Esophagus muscularis mucosa (tissue), 4 donors: ENCODE measurements at regions not wholly inside any gene's neighbourhood (a gene's known extent, or its start where the extent isn't known, plus 50 kb on each side); places are given as distances from the start of the nearest gene placed in this dataset.
"Not testable (repeated sequence)": the region's sequence is repeated elsewhere in the genome, so short reads cannot be mapped to it uniquely, and the experiment has no call there.

Source experiments
- DNase-seq: peaks from one replicate; pipeline ENCODE4 v3.0.0-alpha.2; 2017; ENCODE audit errors: extremely low spot score
- H3K27ac ChIP-seq, 4 donors: fragments of 200-600 bp; sonication (generic); replicated peaks in 1 of 4; 1 replicate in 3 of 4; 2 replicates in 1 of 4; pipeline ENCODE4 v1.5.1; 2016 to 2019; ENCODE audit warnings: mild to moderate bottlenecking in 1 of 4
- H3K27me3 ChIP-seq, 4 donors: fragments of 200-600 bp; sonication (generic); one replicate each; pipeline versions ENCODE4 v1.5.1 to v1.6.0; 2016 to 2019
- H3K36me3 ChIP-seq, 4 donors: fragments of 200-600 bp; sonication (generic); one replicate each; pipeline ENCODE4 v1.5.1; 2016 to 2019
- H3K4me1 ChIP-seq, 4 donors: fragments of 200-600 bp; sonication (generic); one replicate each; pipeline ENCODE4 v1.5.1; 2016 to 2019
- H3K4me3 ChIP-seq, 4 donors: fragments of 200-600 bp; sonication (generic); 1 replicate in 2 of 4; 2 replicates in 2 of 4; pipeline ENCODE4 v1.5.1; 2016 to 2019; ENCODE audit warnings: mild to moderate bottlenecking in 4 of 4, moderate library complexity in 1 of 4
- H3K9me3 ChIP-seq, 4 donors: fragments of 200-600 bp; sonication (generic); 1 replicate in 3 of 4; 2 replicates in 1 of 4; pipeline ENCODE4 v1.5.1; 2016 to 2019
- CTCF ChIP-seq, 3 experiments: fragments of 200-600 bp in 2 of 3; fragments of 450-650 bp in 1 of 3; sonication (generic) in 2 of 3; IDR thresholded peaks; one replicate each; pipeline ENCODE4 v1.5.1; 2017 to 2019; ENCODE audit warnings: antibody characterized with exemption in 3 of 3, mild to moderate bottlenecking in 2 of 3, moderate library complexity in 1 of 3
- EP300 ChIP-seq: sonication (generic); formaldehyde crosslinking; IDR thresholded peaks from one replicate; pipeline ENCODE4 v1.6.1; 2017; ENCODE audit warnings: antibody characterized with exemption
- POLR2A ChIP-seq: fragments of 450-650 bp; IDR thresholded peaks from one replicate; pipeline ENCODE4 v1.6.1; 2017; ENCODE audit warnings: antibody characterized with exemption, moderate library complexity, mild to moderate bottlenecking, low read depth
- POLR2AphosphoS5 ChIP-seq, 2 donors: sonication (generic); formaldehyde crosslinking; IDR thresholded peaks; one replicate each; pipeline ENCODE4 v1.6.1; 2017; ENCODE audit warnings: antibody characterized with exemption in 2 of 2
- WGBS: methylation state at CpG from one replicate; pipeline ENCODE4 v1.1.5; 2018; 5-methylcytosine and 5-hydroxymethylcytosine counted together
- intact Hi-C: fragments of 100-400 bp; cut with DNase I; formaldehyde crosslinking; loops from one replicate; pipeline ENCODE4 v1.15.1; 2023

- Histone ChIP-seq H3K27ac (no peak overlapping the region), H3K4me1 (no peaks in the 10 kb centered on the region), H3K36me3 (no peaks in the 10 kb centered on the region), H3K4me3 (no peak overlapping the region), H3K27me3 (no peaks in the 10 kb centered on the region), H3K9me3 (no peaks in the 10 kb centered on the region)
- no peak for TF ChIP-seq EP300
- no peak for TF ChIP-seq POLR2AphosphoS5 (IDR thresholded peaks at IDR 0.05)
- TF ChIP-seq POLR2A, result no peak
- no peak for TF ChIP-seq CTCF (IDR thresholded peaks at IDR 0.05)
- intact Hi-C loops, result no loop called here
- DNase-seq, result no peak
- 83% methylated on average over 1 of the region's 1 CpG for WGBS
These were observed 186.8 kb downstream of the FRK start for GRCh38 chr6:115873901-115874300.

DNA sequence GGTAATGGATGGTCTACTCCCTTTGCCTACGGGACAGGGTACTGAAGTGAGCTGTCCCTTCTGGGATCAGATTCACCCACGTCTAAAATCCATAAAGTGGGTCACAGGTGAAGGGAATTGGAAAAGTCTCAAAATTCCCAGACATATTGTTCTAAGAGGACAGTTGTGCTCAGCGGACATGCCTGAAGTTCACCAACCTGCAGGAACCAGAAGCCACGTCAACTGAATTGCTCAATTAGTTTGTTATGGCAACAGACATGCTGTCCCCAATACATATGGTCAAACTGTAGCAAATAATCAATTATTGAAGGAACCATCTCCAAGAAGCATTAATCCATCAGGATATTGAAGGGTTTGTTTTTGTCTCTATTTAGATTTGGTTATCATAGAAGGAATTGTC is 190.2 kb downstream of the FRK start:
- WGBS, result 81% methylated on average over 4 of the region's 4 CpGs
- Histone ChIP-seq H3K4me3 (no peak overlapping the region), H3K36me3 (no peaks in the 10 kb centered on the region), H3K27me3 (no peaks in the 10 kb centered on the region), H3K27ac (no peak overlapping the region), H3K9me3 (no peaks in the 10 kb centered on the region), H3K4me1 (no peaks in the 10 kb centered on the region)
- TF ChIP-seq POLR2A, result no peak
- TF ChIP-seq EP300, result no peak
- TF ChIP-seq CTCF (IDR thresholded peaks at IDR 0.05), result no peak
- no peak for TF ChIP-seq POLR2AphosphoS5 (IDR thresholded peaks at IDR 0.05)
- intact Hi-C loops, result no loop called here
- no peak for DNase-seq

DNA sequence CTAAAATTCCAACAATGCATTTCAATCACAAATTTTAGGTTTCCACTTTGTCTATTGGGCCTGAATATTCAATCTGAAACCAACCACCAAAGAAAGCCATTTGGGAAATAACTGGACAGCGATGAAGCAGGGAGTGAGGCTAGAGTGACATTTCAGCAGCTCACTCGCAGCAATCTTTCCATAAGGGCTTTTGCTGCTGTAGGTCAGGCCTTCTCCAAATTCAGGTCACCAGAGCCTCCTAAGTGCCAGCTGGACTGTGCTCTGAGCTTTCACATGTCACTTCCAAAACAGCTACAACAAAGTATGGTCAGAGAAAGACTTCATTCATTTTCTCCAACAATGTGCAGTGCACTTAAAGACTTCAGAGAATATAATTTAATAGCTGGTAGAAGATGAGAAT is 194.8 kb downstream of the FRK start:
- H3K27me3 ChIP-seq, result no peaks in the 10 kb centered on the region
- no peak overlapping the region for H3K27ac ChIP-seq
- TF ChIP-seq EP300, result no peak
- no peak for TF ChIP-seq POLR2AphosphoS5 (IDR thresholded peaks at IDR 0.05)
- TF ChIP-seq CTCF (IDR thresholded peaks at IDR 0.05), result no peak
- no peak for TF ChIP-seq POLR2A
- H3K36me3 ChIP-seq, result no peaks in the 10 kb centered on the region
- DNase-seq, result no peak
- no peaks in the 10 kb centered on the region for H3K4me1 ChIP-seq
- WGBS, result 87% methylated on average over 2 of the region's 2 CpGs
- intact Hi-C loops, result no loop called here
- no peaks in the 10 kb centered on the region for H3K9me3 ChIP-seq
- H3K4me3 ChIP-seq, result no peak overlapping the region

GRCh38 chr6:115863211-115863610 is 197.5 kb downstream of the FRK start:
- no peak overlapping the region for H3K4me3 ChIP-seq
- no peaks in the 10 kb centered on the region for H3K27me3 ChIP-seq
- no peak overlapping the region for H3K27ac ChIP-seq
- no peak for TF ChIP-seq POLR2AphosphoS5 (IDR thresholded peaks at IDR 0.05)
- no peak for TF ChIP-seq EP300
- no peak for DNase-seq
- no peaks in the 10 kb centered on the region for H3K4me1 ChIP-seq
- H3K36me3 ChIP-seq, result no peaks in the 10 kb centered on the region
- H3K9me3 ChIP-seq, result peaks cover 0 to 4% (median 0%) of the 10 kb centered on the region in 4 donors
- intact Hi-C loops, result no loop called here

- H3K27me3 ChIP-seq, intact Hi-C loops, H3K36me3 ChIP-seq, DNase-seq, H3K27ac ChIP-seq, H3K4me3 ChIP-seq, H3K4me1 ChIP-seq, H3K9me3 ChIP-seq: not testable (repeated sequence)
- 59% methylated on average over 2 of the region's 2 CpGs for WGBS
These were observed 199.0 kb downstream of the FRK start for GRCh38 chr6:115861658-115862057.

- H3K27ac ChIP-seq, intact Hi-C loops, H3K36me3 ChIP-seq, H3K4me3 ChIP-seq, H3K27me3 ChIP-seq, DNase-seq, H3K4me1 ChIP-seq: not testable (repeated sequence)
- H3K9me3 ChIP-seq, result peaks cover 0 to 14% (median 4%) of the 10 kb centered on the region in 4 donors
- 100% methylated on average over 2 of the region's 2 CpGs for WGBS
These were observed 201.1 kb downstream of the FRK start for GRCh38 chr6:115859577-115859976.
